Naive B cell (primary cell): ENCODE measurements at regions not wholly inside any gene's neighbourhood (a gene's known extent, or its start where the extent isn't known, plus 50 kb on each side); places are given as distances from the start of the nearest gene placed in this dataset.

Experiments
- ATAC-seq, 2 donors: fragments of 150-1000 bp; cut with Tn5 transposase; 2 replicates each; pipeline ENCODE4 v1.10.0; 2021; ENCODE audit warnings: low read depth in 2 of 2, mild to moderate bottlenecking in 2 of 2, moderate library complexity in 2 of 2
- DNase-seq: peaks from one replicate; pipeline ENCODE4 v3.0.0; 2022
- H3K27ac Mint-ChIP-seq, 6 donors: one replicate each; pipeline ENCODE4 v1.8.0; 2020 to 2022; ENCODE audit warnings: mild to moderate bottlenecking in 6 of 6, mixed read lengths in 6 of 6, moderate library complexity in 5 of 6, inconsistent platforms in 2 of 6
- H3K27me3 Mint-ChIP-seq, 3 donors: one replicate each; pipeline ENCODE4 v1.8.0; 2021 to 2022; ENCODE audit warnings: mixed read lengths in 3 of 3, mild to moderate bottlenecking in 1 of 3
- H3K36me3 Mint-ChIP-seq, 2 donors: one replicate each; pipeline ENCODE4 v1.8.0; 2020 to 2022; ENCODE audit warnings: mixed read lengths in 2 of 2, inconsistent platforms in 1 of 2, mild to moderate bottlenecking in 1 of 2
- H3K4me1 Mint-ChIP-seq, 3 donors: one replicate each; pipeline ENCODE4 v1.8.0; 2020 to 2022; ENCODE audit warnings: mixed read lengths in 3 of 3, inconsistent platforms in 1 of 3, mild to moderate bottlenecking in 1 of 3, moderate library complexity in 1 of 3
- H3K4me3 Mint-ChIP-seq, 8 donors: one replicate each; pipeline ENCODE4 v1.8.0; 2020 to 2022; ENCODE audit warnings: mild to moderate bottlenecking in 8 of 8, mixed read lengths in 8 of 8, moderate library complexity in 8 of 8, inconsistent platforms in 2 of 8
- H3K9me3 Mint-ChIP-seq, 7 donors: one replicate each; pipeline ENCODE4 v1.8.0; 2020 to 2022; ENCODE audit warnings: mixed read lengths in 7 of 7, mild to moderate bottlenecking in 5 of 7, inconsistent platforms in 2 of 7, moderate library complexity in 1 of 7

DNA sequence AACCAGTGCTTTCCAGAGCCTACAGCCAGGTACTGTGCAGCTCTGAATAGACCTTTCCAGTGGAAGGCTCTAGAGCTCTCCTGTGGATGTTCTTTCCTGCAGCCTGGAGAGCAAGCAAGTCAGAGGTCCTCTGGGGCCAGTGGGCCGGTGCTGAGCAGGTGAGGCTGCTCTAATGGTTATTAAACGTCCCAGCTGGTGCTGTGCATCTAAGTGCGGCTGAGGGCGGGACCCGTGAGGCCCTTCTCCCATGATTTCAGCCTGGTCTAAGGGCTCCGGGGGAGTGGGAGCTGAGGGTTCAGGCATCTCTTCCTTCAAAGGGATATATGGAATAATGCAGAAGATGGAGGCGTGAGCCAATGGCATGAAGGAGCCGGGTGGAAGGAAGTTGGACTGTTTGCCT is 83.7 kb upstream of the SDK2 start:
- peaks cover 0 to 4% (median 0%) of the 10 kb centered on the region in 3 donors for H3K4me1 Mint-ChIP-seq
- peaks cover 9 to 21% of the 10 kb centered on the region in 2 donors for H3K36me3 Mint-ChIP-seq
- ATAC-seq = no peak
- peaks cover 13 to 23% (median 17%) of the 10 kb centered on the region in 7 donors for H3K9me3 Mint-ChIP-seq
- DNase-seq = no peak
- H3K27ac Mint-ChIP-seq = no peak overlapping the region
- H3K27me3 Mint-ChIP-seq = peaks cover 24 to 40% (median 37%) of the 10 kb centered on the region in 3 donors
- no peak overlapping the region for H3K4me3 Mint-ChIP-seq

DNA sequence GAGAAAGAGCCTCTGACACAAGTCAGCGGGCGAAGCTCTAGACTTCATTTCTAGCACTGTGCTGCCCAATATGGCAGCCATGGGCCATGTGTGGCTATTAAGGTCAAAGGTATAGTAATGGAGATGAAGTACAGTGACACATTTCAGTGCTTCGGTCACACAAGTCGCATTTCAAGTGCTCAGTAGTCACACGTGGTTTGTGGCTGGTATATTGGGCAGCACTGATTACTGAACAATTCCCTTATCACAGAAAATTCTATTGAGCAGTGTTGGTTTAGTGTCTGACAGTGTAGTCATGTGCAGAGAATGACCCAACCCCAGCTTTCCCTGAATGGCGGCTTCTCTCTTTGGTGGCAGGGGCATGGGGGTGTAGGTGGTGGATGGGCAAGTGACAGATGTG is 84.9 kb upstream of the SDK2 start:
- ATAC-seq (no peak), DNase-seq (no peak)
- H3K9me3 Mint-ChIP-seq = peaks cover 13 to 23% (median 17%) of the 10 kb centered on the region in 7 donors
- peaks cover 0 to 4% (median 0%) of the 10 kb centered on the region in 3 donors for H3K4me1 Mint-ChIP-seq
- H3K36me3 Mint-ChIP-seq = peaks cover 13 to 21% of the 10 kb centered on the region in 2 donors
- H3K27ac Mint-ChIP-seq = no peak overlapping the region
- no peak overlapping the region for H3K4me3 Mint-ChIP-seq
- peaks cover 32 to 52% (median 46%) of the 10 kb centered on the region in 3 donors for H3K27me3 Mint-ChIP-seq

DNA sequence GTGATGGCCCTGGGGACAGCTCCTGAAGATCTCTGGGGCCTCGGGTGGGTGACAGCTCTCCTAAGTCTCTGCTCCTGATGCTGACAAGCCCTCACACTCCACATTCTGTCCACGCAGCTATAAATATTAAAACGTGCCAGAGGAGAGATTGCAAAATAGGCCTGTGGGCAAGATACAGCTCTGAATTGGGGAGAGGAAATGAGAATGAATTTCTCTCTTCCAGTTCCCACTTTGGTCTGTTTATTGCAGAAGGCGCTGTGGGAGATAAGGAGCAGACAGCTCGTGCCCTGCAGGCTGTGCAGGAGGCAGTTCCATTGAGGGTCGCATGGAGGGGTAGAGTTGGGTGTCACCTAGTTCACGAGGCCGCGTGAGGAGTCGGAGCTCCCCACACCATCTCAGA is 87.5 kb upstream of the SDK2 start:
- H3K27ac Mint-ChIP-seq = no peak overlapping the region
- no peak for ATAC-seq
- H3K4me1 Mint-ChIP-seq = peaks cover 0 to 4% (median 0%) of the 10 kb centered on the region in 3 donors
- H3K9me3 Mint-ChIP-seq = peaks cover 13 to 23% (median 17%) of the 10 kb centered on the region in 7 donors
- no peak for DNase-seq
- H3K36me3 Mint-ChIP-seq = peaks cover 13 to 21% of the 10 kb centered on the region in 2 donors
- no peak overlapping the region for H3K4me3 Mint-ChIP-seq
- H3K27me3 Mint-ChIP-seq = peaks cover 39 to 70% (median 61%) of the 10 kb centered on the region in 3 donors

DNA sequence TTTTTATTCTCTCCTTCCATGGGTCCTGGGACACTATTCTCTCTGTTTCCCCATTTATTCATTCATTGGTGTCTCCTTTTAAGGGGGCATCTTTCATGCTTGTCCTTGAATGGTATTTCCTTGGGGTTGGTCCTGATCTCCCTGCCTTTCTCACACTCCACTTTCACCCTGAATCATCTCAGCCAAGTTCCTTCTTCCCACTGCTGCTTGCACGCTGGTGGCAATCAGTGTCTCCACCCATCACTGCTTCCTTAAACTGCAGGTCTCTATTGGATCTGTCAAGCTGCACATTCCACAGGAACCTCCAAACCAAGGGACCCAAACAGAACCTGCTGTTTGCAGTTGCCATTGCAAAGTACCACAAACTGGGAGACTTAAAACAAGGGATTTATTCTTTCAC is 89.3 kb upstream of the SDK2 start:
- DNase-seq = no peak
- Mint-ChIP-seq H3K4me1 (peaks cover 0 to 4% (median 0%) of the 10 kb centered on the region in 3 donors), H3K27me3 (peaks cover 44 to 73% (median 57%) of the 10 kb centered on the region in 3 donors), H3K36me3 (peaks cover 13 to 21% of the 10 kb centered on the region in 2 donors), H3K27ac (no peak overlapping the region), H3K4me3 (peak overlapping the region in 1 of 8 donors; percentile 2), H3K9me3 (peaks cover 13 to 23% (median 17%) of the 10 kb centered on the region in 7 donors)
- ATAC-seq = no peak

DNA sequence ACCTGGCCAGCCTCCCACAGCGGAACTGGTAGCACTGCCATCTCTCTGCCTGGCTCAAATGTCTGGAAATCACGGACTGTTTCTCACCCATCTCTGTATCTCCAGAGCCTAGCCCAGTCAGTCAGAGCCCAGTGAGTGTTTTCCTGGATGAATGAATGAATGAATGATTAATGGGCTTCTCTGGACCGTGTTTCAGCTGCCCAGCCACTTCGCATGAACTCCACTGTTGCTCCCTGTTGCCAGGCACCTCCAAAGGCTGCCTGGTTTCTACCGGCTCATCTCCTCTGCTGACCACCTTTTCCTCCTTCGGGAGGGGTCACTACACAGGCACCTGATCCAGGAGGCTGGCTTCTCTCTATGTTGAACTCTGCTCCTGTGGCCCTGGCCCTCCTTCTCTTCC is 91.0 kb upstream of the SDK2 start:
- Mint-ChIP-seq H3K36me3 (peaks cover 10 to 13% of the 10 kb centered on the region in 2 donors), H3K27ac (no peak overlapping the region), H3K9me3 (peaks cover 12 to 20% (median 15%) of the 10 kb centered on the region in 7 donors), H3K27me3 (peaks cover 38 to 76% (median 63%) of the 10 kb centered on the region in 3 donors), H3K4me1 (peaks cover 0 to 4% (median 0%) of the 10 kb centered on the region in 3 donors), H3K4me3 (no peak overlapping the region)
- ATAC-seq = no peak
- no peak for DNase-seq

DNA sequence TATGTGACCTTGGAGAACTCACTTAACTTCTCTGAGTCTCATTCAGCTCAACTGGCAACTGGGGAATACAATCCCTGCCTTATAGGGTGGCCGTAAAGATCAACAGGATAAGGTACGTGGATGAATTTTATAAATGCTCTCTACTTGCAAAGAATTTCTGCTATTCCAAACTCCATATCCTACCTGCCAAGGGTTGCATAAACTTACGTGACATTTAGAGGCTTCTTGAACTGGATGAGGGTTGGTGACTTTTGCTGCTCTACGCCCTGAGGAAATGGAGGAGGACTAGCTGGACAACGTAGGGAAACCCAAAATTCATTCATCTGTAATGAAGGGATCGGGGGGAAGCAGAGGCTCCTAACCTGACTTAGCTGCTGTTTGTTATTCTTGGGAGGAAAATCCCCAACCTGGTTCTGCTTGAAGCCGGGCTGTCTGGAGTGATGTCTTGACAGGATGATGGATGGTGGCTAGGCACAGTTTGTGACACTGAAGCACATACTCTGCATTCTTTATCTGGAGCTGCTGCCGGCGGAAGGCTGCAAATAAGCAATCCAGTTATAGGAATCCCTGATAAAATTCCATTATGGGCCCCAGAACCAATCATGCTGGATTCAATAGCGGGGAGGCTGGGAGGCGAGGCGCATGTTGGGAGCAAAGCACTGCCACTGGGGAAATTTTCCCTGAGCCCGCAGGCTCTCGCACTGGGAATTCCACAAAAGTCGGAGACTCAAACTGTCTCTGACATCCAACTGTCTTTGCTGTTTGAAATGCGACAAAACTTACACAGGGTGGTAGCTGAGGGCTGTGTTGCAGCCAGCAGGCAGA is 94.7 kb upstream of the SDK2 start:
- no peak for DNase-seq
- Mint-ChIP-seq H3K9me3 (no peaks in the 10 kb centered on the region), H3K4me3 (no peak overlapping the region), H3K27me3 (peaks cover 13 to 55% (median 46%) of the 10 kb centered on the region in 3 donors), H3K27ac (no peak overlapping the region), H3K36me3 (no peaks in the 10 kb centered on the region), H3K4me1 (peaks cover 0 to 6% (median 0%) of the 10 kb centered on the region in 3 donors)
- ATAC-seq = no peak

DNA sequence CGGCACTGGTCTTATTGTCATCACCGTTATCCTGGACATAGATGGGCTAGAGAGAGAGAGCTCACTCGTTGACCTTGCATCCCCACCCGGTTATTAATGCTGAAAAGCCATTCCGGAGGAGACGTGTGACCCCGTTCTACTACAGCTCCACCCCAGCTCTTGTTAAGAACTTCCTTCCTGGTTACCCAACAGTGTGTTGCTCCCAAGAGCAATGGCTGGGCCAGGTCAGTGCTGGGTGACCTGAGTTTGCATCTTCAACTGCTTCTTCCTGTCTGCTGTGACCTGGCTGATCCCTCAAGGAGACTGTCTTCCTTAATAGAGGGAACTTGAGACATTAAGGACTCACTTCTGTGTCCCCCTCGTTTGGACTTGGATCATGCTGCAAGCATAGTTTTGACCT is 96.1 kb upstream of the SDK2 start:
- DNase-seq = no peak

DNA sequence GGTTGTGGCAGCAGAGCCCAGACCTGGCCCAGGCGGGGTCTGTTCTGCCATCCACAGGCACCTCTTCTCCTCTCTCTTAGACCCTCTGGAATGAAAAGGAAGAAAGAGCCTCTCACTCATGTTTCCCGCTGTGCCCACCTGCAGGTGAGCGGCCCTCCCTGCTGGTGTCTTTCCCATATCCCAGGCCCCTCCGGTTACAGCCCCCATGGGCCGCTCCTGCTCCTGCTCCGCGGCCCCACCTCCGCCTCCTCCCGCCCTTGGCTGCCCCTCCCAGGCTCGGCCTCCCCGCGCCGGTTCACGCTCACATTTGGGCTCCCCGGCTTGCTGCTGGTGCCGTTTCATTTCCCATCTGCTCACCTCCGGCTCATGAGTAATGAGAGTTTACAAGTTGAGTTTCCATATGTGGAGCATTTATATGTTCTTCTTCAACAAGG is 98.7 kb upstream of the SDK2 start:
- Mint-ChIP-seq H3K27ac (no peak overlapping the region), H3K27me3 (peaks cover 0 to 64% (median 40%) of the 10 kb centered on the region in 3 donors), H3K9me3 (no peaks in the 10 kb centered on the region), H3K36me3 (no peaks in the 10 kb centered on the region), H3K4me1 (peaks cover 0 to 8% (median 0%) of the 10 kb centered on the region in 3 donors), H3K4me3 (no peak overlapping the region)
- ATAC-seq (no peak), DNase-seq (no peak)

More for the DNA sequence above, 96.1 kb upstream of the SDK2 start:
- H3K27me3 Mint-ChIP-seq = peaks cover 5 to 56% (median 32%) of the 10 kb centered on the region in 3 donors
- H3K36me3 Mint-ChIP-seq = no peaks in the 10 kb centered on the region
- H3K27ac Mint-ChIP-seq = peak overlapping the region in 1 of 6 donors; percentile 12
- ATAC-seq = no peak
- H3K9me3 Mint-ChIP-seq = no peaks in the 10 kb centered on the region
- no peak overlapping the region for H3K4me3 Mint-ChIP-seq
- H3K4me1 Mint-ChIP-seq = peaks cover 0 to 8% (median 0%) of the 10 kb centered on the region in 3 donors

DNA sequence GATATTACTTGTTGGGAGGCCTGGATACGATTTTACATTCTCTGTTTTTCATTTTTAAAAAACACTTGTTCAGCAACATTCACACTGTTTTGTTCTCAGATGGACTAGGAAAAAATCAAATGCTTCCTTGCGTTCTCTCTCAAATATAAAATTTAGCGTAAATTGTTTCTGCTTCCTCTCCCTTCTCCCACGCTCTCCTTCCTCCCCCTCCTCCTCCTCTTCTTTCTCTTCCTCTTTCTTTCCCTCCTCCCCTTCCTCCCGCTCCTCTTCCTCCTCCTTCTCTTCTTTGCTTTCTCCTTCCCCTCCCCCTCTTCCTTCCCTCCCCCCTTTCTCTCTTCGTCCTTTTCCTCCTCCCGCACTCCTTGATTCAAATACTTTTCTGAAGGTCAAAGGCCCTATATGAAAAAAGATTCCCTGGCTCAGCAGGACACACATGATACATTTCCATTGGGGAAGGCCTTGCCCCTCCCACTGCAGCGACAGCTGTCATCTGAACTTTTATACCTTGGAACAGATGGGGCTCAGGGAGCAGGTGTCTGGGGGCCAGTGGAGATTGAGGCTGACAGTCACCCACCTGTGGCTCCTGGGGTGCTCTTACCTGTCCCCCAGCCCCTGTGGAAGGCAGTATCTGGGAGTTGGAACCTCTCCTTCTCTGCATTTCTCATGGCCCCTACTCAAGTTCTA is 99.4 kb upstream of the SDK2 start:
- H3K27ac Mint-ChIP-seq = no peak overlapping the region
- H3K27me3 Mint-ChIP-seq = peaks cover 0 to 63% (median 39%) of the 10 kb centered on the region in 3 donors
- peaks cover 0 to 8% (median 0%) of the 10 kb centered on the region in 3 donors for H3K4me1 Mint-ChIP-seq
- no peaks in the 10 kb centered on the region for H3K9me3 Mint-ChIP-seq
- H3K4me3 Mint-ChIP-seq = peak overlapping the region in 1 of 8 donors; percentile 84
- ATAC-seq (no peak), DNase-seq (no peak)
- no peaks in the 10 kb centered on the region for H3K36me3 Mint-ChIP-seq

DNA sequence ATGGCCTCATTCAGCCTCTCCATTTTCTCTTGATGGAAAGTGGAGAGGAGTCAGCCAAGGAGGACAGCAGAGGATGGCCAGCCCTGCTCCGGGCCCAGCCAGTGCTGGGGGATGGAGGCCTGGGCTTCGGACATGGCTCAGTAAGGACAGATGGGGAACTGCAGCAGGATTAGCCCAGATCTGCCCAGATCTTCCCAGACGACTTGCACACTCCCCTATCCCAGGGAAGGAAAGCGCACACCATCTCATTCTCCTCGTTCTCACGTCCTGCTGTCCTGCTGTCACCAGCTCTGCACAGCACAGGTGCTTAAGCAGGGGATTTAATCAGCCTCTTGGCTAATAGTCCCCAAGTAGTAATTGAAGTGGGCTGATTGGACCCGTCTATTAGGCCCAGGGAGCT is 100.2 kb upstream of the SDK2 start:
- ATAC-seq (no peak), DNase-seq (no peak)
- Mint-ChIP-seq H3K9me3 (no peaks in the 10 kb centered on the region), H3K27me3 (peaks cover 4 to 55% (median 32%) of the 10 kb centered on the region in 3 donors), H3K27ac (no peak overlapping the region), H3K4me1 (peaks cover 0 to 8% (median 0%) of the 10 kb centered on the region in 3 donors), H3K4me3 (peak overlapping the region in 1 of 8 donors; percentile 84), H3K36me3 (no peaks in the 10 kb centered on the region)

DNA sequence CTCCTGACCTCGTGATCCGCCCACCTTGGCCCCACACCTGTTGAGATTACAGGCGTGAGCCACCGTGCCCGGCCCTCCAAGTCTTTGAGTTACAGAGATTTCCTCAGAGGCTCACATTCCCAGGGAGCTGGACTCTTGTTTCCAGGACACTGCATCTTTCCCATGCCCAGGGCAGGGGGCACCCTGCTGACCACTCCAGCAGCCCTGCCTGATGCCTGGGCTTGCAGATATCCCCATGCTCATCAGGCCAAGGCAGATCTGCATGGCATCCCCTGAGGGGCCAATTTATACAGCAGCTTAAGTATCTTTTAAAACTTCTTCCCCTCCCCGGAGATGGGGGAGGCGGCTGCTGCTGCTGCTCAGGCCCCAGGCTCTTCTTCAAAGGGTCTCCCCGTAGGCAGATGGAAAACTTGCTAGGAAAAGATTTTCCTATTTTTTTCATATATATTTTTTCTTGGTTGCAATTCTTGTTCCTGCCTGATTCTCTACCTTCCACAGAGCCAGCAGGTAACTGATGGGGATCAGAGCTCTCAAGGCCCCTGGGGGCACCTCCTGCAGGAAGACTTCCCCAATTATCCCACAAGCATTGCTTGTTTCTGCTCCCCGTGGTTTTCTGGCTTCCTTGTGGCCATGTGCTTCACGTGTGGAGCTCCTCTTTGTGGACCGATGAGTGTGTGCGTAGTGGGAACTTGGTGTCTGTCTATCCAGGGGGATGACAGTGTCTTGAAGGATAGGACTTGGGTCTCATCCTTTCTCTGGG is 102.2 kb upstream of the SDK2 start:
- H3K27ac Mint-ChIP-seq = no peak overlapping the region
- H3K36me3 Mint-ChIP-seq = no peaks in the 10 kb centered on the region
- no peaks in the 10 kb centered on the region for H3K9me3 Mint-ChIP-seq
- DNase-seq (no peak), ATAC-seq (no peak)
- no peak overlapping the region for H3K4me3 Mint-ChIP-seq
- peaks cover 0 to 8% (median 0%) of the 10 kb centered on the region in 3 donors for H3K4me1 Mint-ChIP-seq
- H3K27me3 Mint-ChIP-seq = peaks cover 4 to 37% (median 18%) of the 10 kb centered on the region in 3 donors

DNA sequence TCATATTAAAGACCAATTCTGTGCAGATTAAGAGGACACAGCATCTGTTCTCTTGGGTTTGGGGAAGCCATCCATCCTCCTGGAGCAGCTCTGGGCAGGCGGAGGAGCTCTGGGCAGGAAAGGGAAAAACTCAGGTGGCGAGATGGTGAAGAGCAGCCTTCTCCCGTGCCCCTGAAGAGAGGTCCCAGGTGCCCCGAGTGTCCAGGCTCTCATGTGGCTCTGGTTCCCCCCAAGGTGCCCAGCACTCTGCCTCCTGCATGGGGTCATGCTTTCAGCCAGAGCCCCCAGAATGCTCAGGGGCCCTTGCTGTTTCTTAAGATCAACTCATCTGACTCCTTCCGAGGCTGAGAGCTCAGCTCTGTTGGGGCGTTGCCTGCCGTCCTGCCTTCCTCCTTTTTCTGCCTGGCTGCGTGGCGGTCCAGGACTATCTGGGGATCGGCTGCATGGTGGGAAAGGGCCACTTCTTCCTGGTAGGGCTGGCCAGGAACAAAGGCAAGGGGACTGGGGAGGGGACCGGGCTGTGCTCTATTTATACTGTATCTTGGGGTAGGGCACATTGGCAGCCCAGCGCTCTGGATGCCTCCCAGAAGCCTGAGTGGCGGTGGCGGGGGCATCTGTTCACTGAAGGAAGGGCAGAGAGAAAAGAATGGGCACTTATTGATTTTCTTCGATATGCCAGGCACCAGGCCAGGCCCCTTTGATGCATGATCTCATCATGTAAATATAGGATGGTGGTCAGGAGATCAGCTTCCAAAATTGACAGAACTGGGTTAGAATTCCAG is 103.2 kb upstream of the SDK2 start:
- Mint-ChIP-seq H3K4me1 (peaks cover 0 to 8% (median 0%) of the 10 kb centered on the region in 3 donors), H3K36me3 (no peaks in the 10 kb centered on the region), H3K27me3 (peaks cover 4 to 28% (median 18%) of the 10 kb centered on the region in 3 donors), H3K4me3 (no peak overlapping the region), H3K27ac (no peak overlapping the region), H3K9me3 (no peaks in the 10 kb centered on the region)
- no peak for ATAC-seq
- no peak for DNase-seq
